ENCODE measurements at regions not wholly inside any gene's neighbourhood (a gene's known extent, or its start where the extent isn't known, plus 50 kb on each side); places are given as distances from the start of the nearest gene placed in this dataset.

GRCh38 chr1:177849130-177849529 is 120.7 kb downstream of the SEC16B start:
- FAIRE-seq (no peak), DNase-seq (ENCODE audit: low spot score in 2 of 2) (no peak)

DNA sequence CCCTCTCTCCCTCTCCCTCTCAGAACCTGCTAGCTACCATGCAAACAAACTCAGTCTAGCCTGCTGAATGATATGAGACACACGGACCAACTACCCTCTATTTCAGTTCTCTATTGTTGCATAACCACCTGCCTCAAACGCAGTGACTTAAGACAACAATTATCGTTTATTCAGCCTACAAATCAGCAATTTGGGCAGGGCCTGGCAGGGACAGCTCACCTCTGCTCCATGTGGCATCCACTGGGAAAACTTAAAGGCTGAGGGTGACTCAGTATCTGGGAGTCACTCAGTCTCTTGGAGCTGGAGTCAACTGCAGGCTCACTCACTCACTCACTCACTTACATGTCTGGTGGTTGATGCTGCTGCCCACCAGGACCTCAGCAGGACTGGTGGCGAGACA is 121.3 kb downstream of the SEC16B start:
- no peak for DNase-seq (ENCODE audit: low spot score in 2 of 2)
- no peak for FAIRE-seq

- DNase-seq (ENCODE audit: low spot score in 2 of 2) (no peak), FAIRE-seq (no peak)
These were observed 122.0 kb downstream of the SEC16B start for GRCh38 chr1:177847843-177848242.

GRCh38 chr1:177838907-177839485 is 130.9 kb downstream of the SEC16B start:
- DNase-seq (ENCODE audit: low spot score in 2 of 2), result no peak
- no peak for FAIRE-seq

DNA sequence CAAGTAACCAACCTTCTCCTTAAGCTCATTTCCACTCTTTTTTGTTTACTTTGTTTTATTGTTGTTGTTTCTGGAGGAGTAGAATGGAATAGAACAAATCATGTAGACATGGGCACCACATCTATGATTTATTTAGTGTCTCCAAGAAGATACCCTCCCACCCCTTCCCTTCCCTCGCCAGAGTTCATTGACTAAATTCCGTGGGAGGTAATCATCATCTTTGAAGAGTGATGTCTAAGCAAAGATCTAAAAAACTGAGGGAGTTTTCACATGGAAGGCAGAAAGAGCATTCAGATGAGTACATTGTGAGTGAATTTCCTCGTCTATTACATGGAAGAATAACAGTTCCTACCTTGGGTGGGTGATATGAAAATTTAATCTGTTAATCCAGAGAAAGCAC is 136.2 kb downstream of the SEC16B start:
- DNase-seq (ENCODE audit: low spot score in 2 of 2) (no peak), FAIRE-seq (no peak)

- no peak for FAIRE-seq
- peak in 1 of 2 donors; percentile 6 for DNase-seq (ENCODE audit: low spot score in 2 of 2)
These were observed 139.2 kb downstream of the SEC16B start for GRCh38 chr1:177830531-177831135.

DNA sequence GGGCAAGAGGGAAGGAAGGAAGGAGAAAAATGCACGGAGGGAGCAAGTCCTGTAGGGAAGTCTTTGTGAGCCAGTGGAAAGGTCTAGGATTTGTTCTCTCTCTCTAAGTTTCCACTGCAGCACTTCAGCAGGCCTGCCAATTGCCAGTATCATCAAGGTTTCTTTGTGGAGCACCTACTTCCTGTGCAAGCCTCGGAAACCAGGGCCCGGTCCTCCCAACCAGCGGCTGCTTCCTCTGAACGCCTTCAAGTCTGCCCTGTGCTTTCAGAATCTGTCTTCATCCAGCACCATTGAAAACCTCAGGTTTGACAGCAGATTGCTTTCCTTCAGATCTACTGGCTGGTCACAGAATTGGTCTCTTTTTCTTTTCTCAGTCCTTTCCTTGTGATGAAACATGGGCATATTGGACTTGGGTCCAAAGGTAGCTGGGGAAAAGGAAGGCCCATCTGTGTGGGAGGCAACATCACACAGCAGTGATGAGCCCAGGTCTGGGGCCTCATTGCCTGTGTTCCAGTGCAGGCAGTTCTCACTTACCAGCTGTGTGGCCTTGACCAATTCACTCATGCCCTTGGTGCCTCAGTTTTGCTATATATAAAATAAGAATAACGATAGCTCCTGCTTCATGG is 144.5 kb downstream of the SEC16B start:
- DNase-seq (ENCODE audit: low spot score in 2 of 2), result no peak
- no peak for FAIRE-seq

GRCh38 chr1:177824508-177824982 is 145.3 kb downstream of the SEC16B start:
- no peak for FAIRE-seq
- DNase-seq (ENCODE audit: low spot score in 2 of 2), result no peak

DNA sequence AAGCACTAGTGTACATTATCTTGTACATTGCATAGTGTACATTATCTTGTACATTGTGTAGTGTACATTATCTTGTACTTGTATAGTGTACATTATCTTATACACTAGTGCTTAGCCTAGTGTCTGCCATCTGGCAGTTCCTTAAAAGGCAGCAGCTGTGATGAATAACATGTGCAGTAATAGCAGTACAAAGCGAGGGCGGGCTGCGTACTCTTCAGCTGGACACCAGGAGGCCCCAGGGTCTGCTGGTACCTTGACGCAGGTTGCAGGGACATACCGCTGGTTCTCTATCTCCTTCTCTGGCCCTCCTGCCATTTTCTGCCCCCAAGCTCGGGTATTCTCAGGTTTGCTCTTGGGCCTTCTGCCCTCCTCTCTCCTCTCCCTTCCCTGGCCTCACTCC is 149.6 kb downstream of the SEC16B start:
- DNase-seq (ENCODE audit: low spot score in 2 of 2) (peak in 1 of 2 donors; percentile 14), FAIRE-seq (no peak)

DNA sequence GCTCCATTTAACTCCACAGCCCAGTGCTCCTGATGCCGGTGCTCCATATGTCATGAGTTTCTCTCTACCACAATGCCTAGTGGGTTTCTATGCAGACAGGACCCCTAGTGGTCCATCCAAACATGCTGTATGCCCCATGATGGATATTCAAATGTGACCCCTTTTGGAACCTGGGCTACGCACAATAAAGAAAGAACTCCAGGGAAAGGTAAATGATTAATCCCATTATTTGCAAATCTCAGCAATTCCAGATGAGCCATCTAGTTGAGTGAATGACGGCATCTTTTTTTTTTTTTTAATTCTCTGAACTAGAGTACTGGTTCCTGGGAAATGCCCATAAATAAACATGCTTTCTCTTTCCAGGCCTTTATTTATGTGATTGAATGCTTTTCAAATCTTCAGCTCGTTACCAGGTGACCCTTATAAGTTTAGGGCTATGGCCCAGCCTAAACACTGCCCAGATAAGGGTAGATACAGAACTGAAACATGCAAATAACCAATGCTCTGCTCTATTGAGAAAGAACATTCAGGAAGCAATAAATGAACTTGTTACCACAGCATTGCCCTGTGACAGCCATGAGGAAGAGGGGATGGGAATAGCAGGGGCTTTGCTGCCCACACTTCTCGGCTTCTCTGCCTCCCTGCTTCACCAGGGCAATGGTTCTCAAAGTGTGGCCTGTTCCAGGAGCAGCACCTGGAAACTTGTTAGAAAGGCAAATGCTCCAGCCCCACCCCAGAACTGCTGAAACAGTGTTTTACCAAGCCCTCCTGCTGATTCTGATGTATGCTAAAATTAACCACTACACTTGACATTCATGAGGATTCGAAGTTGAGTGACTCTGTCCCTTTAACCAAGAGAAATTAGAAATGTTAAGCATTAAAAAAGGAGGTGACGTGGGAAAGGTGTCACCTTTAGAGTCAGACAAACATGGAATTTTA is 151.7 kb downstream of the SEC16B start:
- no peak for DNase-seq (ENCODE audit: low spot score in 2 of 2)
- FAIRE-seq, result no peak

DNA sequence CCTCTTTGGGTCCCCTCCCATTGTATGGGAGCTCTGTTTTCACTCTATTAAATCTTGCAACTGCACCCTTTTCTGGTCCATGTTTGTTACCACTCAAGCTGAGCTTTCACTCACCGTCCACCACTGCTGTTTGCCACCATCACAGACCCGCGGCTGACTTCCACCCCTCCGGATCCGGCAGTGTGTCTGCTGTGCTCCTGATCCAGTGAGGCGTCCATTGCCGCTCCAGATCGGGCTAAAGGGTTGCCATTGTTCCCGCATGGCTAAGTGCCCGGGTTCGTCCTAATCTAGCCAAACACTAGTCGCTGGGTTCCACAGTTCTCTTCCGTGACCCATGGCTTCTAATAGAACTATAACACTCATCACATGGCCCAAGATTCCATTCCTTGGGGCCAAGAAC is 157.2 kb downstream of the SEC16B start:
- FAIRE-seq (no peak), DNase-seq (ENCODE audit: low spot score in 2 of 2) (no peak)

GRCh38 chr1:177812144-177812543 is 157.7 kb downstream of the SEC16B start:
- DNase-seq (ENCODE audit: low spot score in 2 of 2), result no peak
- FAIRE-seq, result no peak

GRCh38 chr1:177811429-177811828 is 158.4 kb downstream of the SEC16B start:
- FAIRE-seq, result no peak
- DNase-seq (ENCODE audit: low spot score in 2 of 2), result no peak

DNA sequence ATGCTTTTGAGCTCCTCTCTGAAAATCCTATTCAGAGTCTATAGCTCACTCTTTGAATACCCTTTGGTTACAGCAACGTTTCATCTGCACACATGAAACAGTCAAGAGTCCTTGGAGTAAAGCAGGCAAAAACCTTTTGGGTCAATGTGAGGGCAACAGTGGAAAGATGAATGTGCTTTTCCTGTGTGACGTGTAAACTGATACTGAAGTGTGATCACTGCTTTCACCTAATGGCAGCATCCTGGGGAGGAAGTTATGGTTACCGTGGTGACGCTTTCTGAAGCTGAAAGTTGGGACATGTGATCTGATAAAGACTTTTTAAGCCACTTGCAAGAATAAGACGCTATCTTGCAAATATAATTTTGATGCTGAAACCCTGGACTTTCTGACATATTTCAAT is 160.0 kb downstream of the SEC16B start:
- DNase-seq (ENCODE audit: low spot score in 2 of 2) (no peak), FAIRE-seq (no peak)

- DNase-seq (ENCODE audit: low spot score in 2 of 2) (no peak), FAIRE-seq (no peak)
These were observed 167.6 kb downstream of the SEC16B start for GRCh38 chr1:177802304-177802703.

DNA sequence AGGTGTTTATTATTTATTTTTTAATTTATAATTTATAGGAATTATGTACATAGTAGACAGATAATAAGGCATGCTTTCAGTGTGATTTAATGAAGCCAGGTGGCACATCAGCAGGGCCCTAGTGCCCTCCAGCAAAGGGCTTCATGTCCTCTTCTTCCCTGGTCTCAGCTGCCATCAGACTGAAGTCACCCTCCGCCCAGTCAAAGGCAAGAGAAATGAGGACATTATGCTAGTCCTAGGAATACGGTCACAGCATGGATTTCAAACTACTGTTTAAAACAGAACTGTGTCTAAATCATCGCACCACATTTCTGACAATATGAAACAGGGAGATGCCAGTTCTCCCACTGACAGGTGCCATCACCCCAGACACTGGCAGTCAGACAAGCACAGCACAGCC is 168.1 kb downstream of the SEC16B start:
- DNase-seq (ENCODE audit: low spot score in 2 of 2), result no peak
- no peak for FAIRE-seq

- FAIRE-seq, result no peak
- DNase-seq (ENCODE audit: low spot score in 2 of 2), result no peak
These were observed 169.3 kb downstream of the SEC16B start for GRCh38 chr1:177800400-177801088.

DNA sequence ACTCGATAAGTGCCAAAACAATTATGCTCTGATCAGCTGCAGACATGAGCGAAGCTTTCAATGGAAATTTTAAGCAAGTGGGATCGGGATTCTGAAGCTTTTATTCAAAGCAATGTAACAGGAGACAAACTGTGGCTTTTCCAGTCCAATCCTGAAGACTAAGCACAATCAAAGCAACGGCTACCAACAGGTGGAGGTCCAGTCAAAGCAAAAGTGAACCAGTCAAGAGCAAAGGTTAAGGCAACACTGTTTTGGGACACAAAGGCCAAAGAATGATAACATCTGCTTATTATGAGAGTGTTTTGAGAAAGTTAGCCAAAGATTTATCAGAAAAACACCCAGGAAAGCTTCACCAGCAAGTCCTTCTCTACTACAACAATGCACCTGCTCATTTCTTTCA is 170.1 kb downstream of the SEC16B start:
- FAIRE-seq (no peak), DNase-seq (ENCODE audit: low spot score in 2 of 2) (no peak)

GRCh38 chr1:177798614-177799013 is 171.2 kb downstream of the SEC16B start:
- no peak for DNase-seq (ENCODE audit: low spot score in 2 of 2)
- FAIRE-seq, result no peak

GRCh38 chr1:177796561-177796960 is 173.3 kb downstream of the SEC16B start:
- FAIRE-seq (no peak), DNase-seq (ENCODE audit: low spot score in 2 of 2) (no peak)
